Liver (tissue), 8 donors: ENCODE measurements at regions not wholly inside any gene's neighbourhood (a gene's known extent, or its start where the extent isn't known, plus 50 kb on each side); places are given as distances from the start of the nearest gene placed in this dataset.
A peak's percentile ranks its signal among the peaks of the same experiment; 100 is the strongest.

Experiments
- DNase-seq: peaks from one replicate; pipeline ENCODE4 v3.0.0-alpha.2; 2017; ENCODE audit warnings: low spot score
- H3K27ac ChIP-seq, 2 donors: one replicate each; pipeline ENCODE4 v1.7.0; 2013; ENCODE audit warnings: inconsistent platforms in 2 of 2, low read length in 2 of 2, control low read depth in 1 of 2, low read depth in 1 of 2, mild to moderate bottlenecking in 1 of 2
- H3K27me3 ChIP-seq, 4 donors: one replicate each; pipeline versions ENCODE4 v1.6.1 to v1.7.0; 2013; ENCODE audit warnings: low read length in 3 of 4, inconsistent platforms in 1 of 4, mild to moderate bottlenecking in 1 of 4, moderate library complexity in 1 of 4; ENCODE audit not compliant: control insufficient read depth in 4 of 4, insufficient read depth in 4 of 4
- H3K36me3 ChIP-seq, 4 donors: one replicate each; pipeline versions ENCODE4 v1.6.1 to v1.7.0; 2013; ENCODE audit warnings: low read length in 3 of 4, mild to moderate bottlenecking in 3 of 4, low read depth in 1 of 4, moderate library complexity in 1 of 4; ENCODE audit not compliant: control insufficient read depth in 4 of 4, insufficient read depth in 3 of 4
- H3K4me1 ChIP-seq, 4 donors: one replicate each; pipeline versions ENCODE4 v1.6.1 to v1.7.0; 2013; ENCODE audit warnings: low read length in 3 of 4, mild to moderate bottlenecking in 3 of 4, moderate library complexity in 1 of 4; ENCODE audit not compliant: control insufficient read depth in 4 of 4, insufficient read depth in 4 of 4
- H3K4me3 ChIP-seq, 3 donors: one replicate each; pipeline versions ENCODE4 v1.6.1 to v1.7.0; 2013; ENCODE audit warnings: low read length in 3 of 3, control low read depth in 1 of 3, low read depth in 1 of 3, mild to moderate bottlenecking in 1 of 3
- H3K9ac ChIP-seq, 2 donors: one replicate each; pipeline ENCODE4 v1.7.0; 2013; ENCODE audit warnings: low read length in 2 of 2, mild to moderate bottlenecking in 2 of 2, moderate library complexity in 2 of 2, control low read depth in 1 of 2, low read depth in 1 of 2
- H3K9me3 ChIP-seq, 4 donors: one replicate each; pipeline versions ENCODE4 v1.6.1 to v1.7.0; 2013; ENCODE audit warnings: low read length in 3 of 4; ENCODE audit not compliant: control insufficient read depth in 4 of 4
- FOXA1 ChIP-seq: IDR thresholded peaks from 2 replicates; pipeline ENCODE4 v1.6.1; 2016; ENCODE audit warnings: antibody characterized with exemption
- FOXA2 ChIP-seq: IDR thresholded peaks from 2 replicates; pipeline ENCODE4 v1.6.1; 2016; ENCODE audit warnings: antibody characterized with exemption
- GABPA ChIP-seq, 2 donors: IDR thresholded peaks in 1 of 2; conservative IDR thresholded peaks in 1 of 2; 2 replicates each; pipeline ENCODE4 v1.6.1; 2016; ENCODE audit warnings: antibody characterized with exemption in 2 of 2, mild to moderate bottlenecking in 1 of 2, moderate library complexity in 1 of 2
- HNF4A ChIP-seq, 2 donors: conservative IDR thresholded peaks; 2 replicates each; pipeline ENCODE4 v1.6.1; 2016; ENCODE audit warnings: antibody characterized with exemption in 2 of 2, mild to moderate bottlenecking in 2 of 2
- HNF4G ChIP-seq: IDR thresholded peaks from 2 replicates; pipeline ENCODE4 v1.6.1; 2016; ENCODE audit warnings: antibody characterized with exemption
- JUND ChIP-seq, 2 donors: IDR thresholded peaks; 2 replicates each; pipeline ENCODE4 v1.6.1; 2016; ENCODE audit warnings: antibody characterized with exemption in 2 of 2
- NR2F2 ChIP-seq: IDR thresholded peaks from 2 replicates; pipeline ENCODE4 v1.6.1; 2016; ENCODE audit warnings: antibody characterized with exemption
- RAD21 ChIP-seq, 2 donors: IDR thresholded peaks; 2 replicates each; pipeline ENCODE4 v1.6.1; 2016; ENCODE audit warnings: antibody characterized with exemption in 2 of 2, mild to moderate bottlenecking in 2 of 2
- RXRA ChIP-seq, 2 donors: IDR thresholded peaks; 2 replicates each; pipeline ENCODE4 v1.6.1; 2017 to 2018; ENCODE audit warnings: antibody characterized with exemption in 2 of 2, mild to moderate bottlenecking in 1 of 2
- SP1 ChIP-seq: IDR thresholded peaks from 2 replicates; pipeline ENCODE4 v1.6.1; 2018; ENCODE audit warnings: antibody characterized with exemption, mild to moderate bottlenecking
- YY1 ChIP-seq: IDR thresholded peaks from 2 replicates; pipeline ENCODE4 v1.6.1; 2016; ENCODE audit warnings: antibody characterized with exemption, mild to moderate bottlenecking
- WGBS: extraction: QIAGEN DNeasy Blood & Tissue Kit; methylation state at CpG from one replicate; pipeline ENCODE4 v1.1.7; 2013; 5-methylcytosine and 5-hydroxymethylcytosine counted together
- TF ChIP-seq, protein P1 (sequence below): IDR thresholded peaks from 2 replicates; pipeline ENCODE4 v1.6.1; 2016; ENCODE audit warnings: antibody characterized with exemption
- TF ChIP-seq, protein P2 (sequence below): fragments of 150-350 bp; IDR thresholded peaks from 2 replicates; pipeline ENCODE4 v1.5.1; 2017; ENCODE audit warnings: improper control_type of control experiment, low read depth, low read length; ENCODE audit not compliant: missing input control
- donor health status: healthy.
- donor health status: healthy.
- donor health status: healthy.
- donor health status: healthy.
- donor health status: healthy.

DNA sequence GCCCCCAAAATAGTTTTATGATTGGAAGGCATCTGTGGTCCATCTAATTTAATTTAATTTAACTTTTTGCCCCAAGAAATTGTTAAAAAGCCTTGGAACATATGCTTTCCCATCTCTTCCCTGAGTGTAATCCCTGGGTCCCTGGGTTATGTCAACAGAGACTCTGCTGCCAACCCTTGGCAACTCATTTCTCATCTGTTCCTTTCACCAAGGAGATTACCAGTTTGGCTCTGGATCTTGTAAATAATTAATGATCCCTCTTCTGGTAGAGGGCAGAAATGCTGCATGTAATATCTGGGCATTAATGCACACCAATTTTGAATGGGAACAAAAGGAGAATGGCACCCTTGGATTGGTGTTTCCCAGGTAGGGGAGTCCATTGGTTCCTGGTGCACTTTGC is 514.2 kb downstream of the CCSER2 start:
- DNase-seq, result no peak
- peak; percentile 36 for TF ChIP-seq FOXA1
- TF ChIP-seq JUND (IDR thresholded peaks at IDR 0.05), result no peak
- TF ChIP-seq RXRA (IDR thresholded peaks at IDR 0.05), result peak in 1 of 2 donors; percentile 48
- TF ChIP-seq RAD21 (IDR thresholded peaks at IDR 0.05), result peak; percentile 51 to 62
- TF ChIP-seq, protein P1, sequence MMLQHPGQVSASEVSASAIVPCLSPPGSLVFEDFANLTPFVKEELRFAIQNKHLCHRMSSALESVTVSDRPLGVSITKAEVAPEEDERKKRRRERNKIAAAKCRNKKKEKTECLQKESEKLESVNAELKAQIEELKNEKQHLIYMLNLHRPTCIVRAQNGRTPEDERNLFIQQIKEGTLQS, result no peak
- TF ChIP-seq FOXA2, result peak; percentile 79
- peak in 1 of 2 donors; percentile 60 for TF ChIP-seq HNF4A (conservative IDR thresholded peaks at IDR 0.05)
- TF ChIP-seq, protein P2, sequence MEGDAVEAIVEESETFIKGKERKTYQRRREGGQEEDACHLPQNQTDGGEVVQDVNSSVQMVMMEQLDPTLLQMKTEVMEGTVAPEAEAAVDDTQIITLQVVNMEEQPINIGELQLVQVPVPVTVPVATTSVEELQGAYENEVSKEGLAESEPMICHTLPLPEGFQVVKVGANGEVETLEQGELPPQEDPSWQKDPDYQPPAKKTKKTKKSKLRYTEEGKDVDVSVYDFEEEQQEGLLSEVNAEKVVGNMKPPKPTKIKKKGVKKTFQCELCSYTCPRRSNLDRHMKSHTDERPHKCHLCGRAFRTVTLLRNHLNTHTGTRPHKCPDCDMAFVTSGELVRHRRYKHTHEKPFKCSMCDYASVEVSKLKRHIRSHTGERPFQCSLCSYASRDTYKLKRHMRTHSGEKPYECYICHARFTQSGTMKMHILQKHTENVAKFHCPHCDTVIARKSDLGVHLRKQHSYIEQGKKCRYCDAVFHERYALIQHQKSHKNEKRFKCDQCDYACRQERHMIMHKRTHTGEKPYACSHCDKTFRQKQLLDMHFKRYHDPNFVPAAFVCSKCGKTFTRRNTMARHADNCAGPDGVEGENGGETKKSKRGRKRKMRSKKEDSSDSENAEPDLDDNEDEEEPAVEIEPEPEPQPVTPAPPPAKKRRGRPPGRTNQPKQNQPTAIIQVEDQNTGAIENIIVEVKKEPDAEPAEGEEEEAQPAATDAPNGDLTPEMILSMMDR, result peak; percentile 47
- Histone ChIP-seq H3K9me3 (no peaks in the 10 kb centered on the region), H3K4me3 (no peak overlapping the region), H3K9ac (no peak overlapping the region), H3K36me3 (no peaks in the 10 kb centered on the region), H3K27me3 (no peaks in the 10 kb centered on the region), H3K27ac (no peak overlapping the region), H3K4me1 (peaks cover 0 to 19% (median 16%) of the 10 kb centered on the region in 4 donors)

DNA sequence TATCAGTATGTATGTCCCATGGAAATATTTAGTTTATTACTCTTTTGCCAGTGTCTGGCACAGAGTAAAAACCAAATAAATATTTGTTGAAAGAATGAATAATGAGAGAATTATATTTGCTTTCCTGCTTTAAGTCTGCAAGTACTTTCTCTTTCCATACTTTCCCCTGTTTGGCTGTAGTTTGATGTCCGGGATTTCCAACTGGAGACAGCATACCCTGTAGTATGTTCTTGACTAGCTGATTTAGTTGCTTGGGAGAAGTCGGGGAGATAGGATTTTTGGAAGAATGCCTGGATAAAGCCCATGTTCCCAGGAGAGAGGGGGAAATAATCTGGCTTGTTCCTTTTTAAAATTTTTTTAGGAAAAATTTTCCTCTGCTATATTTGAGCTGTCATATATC is 516.1 kb downstream of the CCSER2 start:
- H3K27me3 ChIP-seq, result no peaks in the 10 kb centered on the region
- no peak overlapping the region for H3K4me3 ChIP-seq
- DNase-seq, result no peak
- H3K9ac ChIP-seq, result no peak overlapping the region
- H3K27ac ChIP-seq, result no peak overlapping the region
- 38% methylated on average over 2 of the region's 2 CpGs for WGBS
- no peaks in the 10 kb centered on the region for H3K9me3 ChIP-seq
- TF ChIP-seq, protein P1, result no peak
- TF ChIP-seq NR2F2, result peak; percentile 40
- no peaks in the 10 kb centered on the region for H3K36me3 ChIP-seq
- H3K4me1 ChIP-seq, result peaks cover 0 to 19% (median 16%) of the 10 kb centered on the region in 4 donors

DNA sequence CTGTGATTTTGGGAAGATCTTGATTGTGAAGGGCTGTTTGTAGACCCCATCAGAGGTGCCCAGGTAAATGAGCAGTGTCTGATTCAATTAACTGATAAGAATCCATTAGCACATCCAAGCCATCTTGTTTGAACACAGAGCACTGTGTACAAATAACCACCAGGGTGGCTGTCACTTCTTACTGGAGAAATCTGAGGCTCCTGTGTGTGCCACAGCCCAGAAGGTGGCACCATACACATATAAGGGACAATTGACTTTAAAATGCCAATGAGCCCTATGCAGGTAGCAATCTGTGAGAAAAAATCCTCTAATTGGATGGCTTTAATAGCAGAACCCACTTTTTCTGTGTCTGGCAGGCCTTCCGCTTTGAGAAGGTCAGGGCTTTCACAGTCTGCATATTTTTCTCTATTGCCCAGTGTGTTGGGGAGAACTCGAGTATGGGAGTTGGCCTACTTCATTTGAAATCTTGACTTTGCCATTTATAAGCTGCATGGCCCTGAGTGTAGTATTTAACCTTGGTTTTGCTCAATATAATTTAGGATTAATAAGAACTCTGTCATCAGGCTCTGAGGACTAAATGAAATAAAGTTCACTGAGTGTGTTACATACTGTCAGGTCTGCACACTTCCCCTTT is 517.4 kb downstream of the CCSER2 start:
- Histone ChIP-seq H3K9ac (no peak overlapping the region), H3K4me3 (no peak overlapping the region), H3K36me3 (no peaks in the 10 kb centered on the region), H3K4me1 (peaks cover 0 to 19% (median 16%) of the 10 kb centered on the region in 4 donors), H3K27ac (no peak overlapping the region), H3K27me3 (no peaks in the 10 kb centered on the region), H3K9me3 (no peaks in the 10 kb centered on the region)
- no peak for TF ChIP-seq HNF4A (conservative IDR thresholded peaks at IDR 0.05)
- no peak for TF ChIP-seq HNF4G
- TF ChIP-seq, protein P2, result peak; percentile 52
- TF ChIP-seq YY1, result no peak
- peak; percentile 82 to 84 for TF ChIP-seq RAD21 (IDR thresholded peaks at IDR 0.05)
- no peak for TF ChIP-seq FOXA2
- no peak for TF ChIP-seq SP1
- TF ChIP-seq, protein P1, result no peak
- TF ChIP-seq GABPA (IDR thresholded peaks at IDR 0.05 in 1 of 2, conservative IDR thresholded peaks at IDR 0.05 in 1 of 2), result no peak
- 87% methylated on average over 2 of the region's 2 CpGs for WGBS
- DNase-seq, result no peak
